ENCODE measurements at regions not wholly inside any gene's neighbourhood (a gene's known extent, or its start where the extent isn't known, plus 50 kb on each side); places are given as distances from the start of the nearest gene placed in this dataset.

GRCh38 chr15:47294765-47295259 lies 422.5 kb upstream of the SEMA6D start:
- no peak for TF ChIP-seq CTCF (IDR thresholded peaks at IDR 0.05; ENCODE audit: insufficient read depth, low read depth, low read length, missing control alignments)
- no peak overlapping the region for H3K4me3 ChIP-seq (ENCODE audit: low read depth, low read length)
- DNase-seq (ENCODE audit: low read depth), result no peak

GRCh38 chr15:47296881-47297280 lies 420.4 kb upstream of the SEMA6D start:
- peak; percentile 9 for DNase-seq (ENCODE audit: low read depth)
- H3K4me3 ChIP-seq (ENCODE audit: low read depth, low read length), result no peak overlapping the region
- no peak for TF ChIP-seq CTCF (IDR thresholded peaks at IDR 0.05; ENCODE audit: insufficient read depth, low read depth, low read length, missing control alignments)

GRCh38 chr15:47299846-47300434 lies 417.4 kb upstream of the SEMA6D start:
- DNase-seq (ENCODE audit: low read depth), result no peak
- no peak for TF ChIP-seq CTCF (IDR thresholded peaks at IDR 0.05; ENCODE audit: insufficient read depth, low read depth, low read length, missing control alignments)
- no peak overlapping the region for H3K4me3 ChIP-seq (ENCODE audit: low read depth, low read length)

GRCh38 chr15:47300596-47300995 lies 416.7 kb upstream of the SEMA6D start:
- TF ChIP-seq CTCF (IDR thresholded peaks at IDR 0.05; ENCODE audit: insufficient read depth, low read depth, low read length, missing control alignments), result no peak
- DNase-seq (ENCODE audit: low read depth), result no peak
- no peak overlapping the region for H3K4me3 ChIP-seq (ENCODE audit: low read depth, low read length)

GRCh38 chr15:47301481-47301880 lies 415.8 kb upstream of the SEMA6D start:
- DNase-seq (ENCODE audit: low read depth), result peak; percentile 10
- TF ChIP-seq CTCF (IDR thresholded peaks at IDR 0.05; ENCODE audit: insufficient read depth, low read depth, low read length, missing control alignments), result no peak
- no peak overlapping the region for H3K4me3 ChIP-seq (ENCODE audit: low read depth, low read length)

GRCh38 chr15:47304656-47305055 lies 412.6 kb upstream of the SEMA6D start:
- TF ChIP-seq CTCF (IDR thresholded peaks at IDR 0.05; ENCODE audit: insufficient read depth, low read depth, low read length, missing control alignments), result no peak
- no peak for DNase-seq (ENCODE audit: low read depth)
- no peak overlapping the region for H3K4me3 ChIP-seq (ENCODE audit: low read depth, low read length)

- no peak for TF ChIP-seq CTCF (IDR thresholded peaks at IDR 0.05; ENCODE audit: insufficient read depth, low read depth, low read length, missing control alignments)
- no peak overlapping the region for H3K4me3 ChIP-seq (ENCODE audit: low read depth, low read length)
- no peak for DNase-seq (ENCODE audit: low read depth)
Observed at GRCh38 chr15:47312161-47312560, 405.1 kb upstream of the SEMA6D start.
